ENCODE measurements at regions not wholly inside any gene's neighbourhood (a gene's known extent, or its start where the extent isn't known, plus 50 kb on each side); places are given as distances from the start of the nearest gene placed in this dataset.
A peak's percentile ranks its signal among the peaks of the same experiment; 100 is the strongest.
"Not testable (repeated sequence)": the region's sequence is repeated elsewhere in the genome, so short reads cannot be mapped to it uniquely, and the experiment has no call there.

- DNase-seq = no peak
Measured at GRCh38 chr11:87628957-87629356, 546.3 kb downstream of the RAB38 start.

DNA sequence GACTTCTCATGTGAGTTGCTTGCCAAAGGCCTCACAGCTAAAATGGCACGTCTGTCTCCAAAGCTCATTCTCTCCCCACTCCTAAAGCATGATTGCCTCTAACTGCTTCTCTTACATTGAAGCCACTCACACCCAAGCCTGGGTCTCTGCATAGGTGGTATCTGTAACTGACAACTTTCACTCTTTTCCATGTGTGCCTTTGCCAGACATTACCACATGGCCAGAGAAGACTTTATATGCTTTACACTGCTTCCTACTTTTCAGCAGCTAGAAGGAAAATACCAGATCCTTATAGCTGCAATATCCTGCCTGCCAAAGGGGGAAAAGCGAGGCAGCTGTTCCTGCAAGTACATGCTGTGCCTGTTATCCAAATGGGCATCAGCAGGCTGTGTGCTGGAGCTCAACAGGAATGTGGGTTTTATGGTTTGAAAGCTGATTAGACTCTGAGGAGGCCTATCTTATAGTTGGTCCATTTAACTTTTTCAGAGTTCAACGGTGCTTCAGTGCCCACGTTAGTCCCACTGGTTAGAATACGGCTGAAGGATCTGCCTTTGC lies 547.1 kb downstream of the RAB38 start:
- peak; percentile 13 for DNase-seq

GRCh38 chr11:87623531-87624365 lies 551.5 kb downstream of the RAB38 start:
- DNase-seq = not testable (repeated sequence)

DNA sequence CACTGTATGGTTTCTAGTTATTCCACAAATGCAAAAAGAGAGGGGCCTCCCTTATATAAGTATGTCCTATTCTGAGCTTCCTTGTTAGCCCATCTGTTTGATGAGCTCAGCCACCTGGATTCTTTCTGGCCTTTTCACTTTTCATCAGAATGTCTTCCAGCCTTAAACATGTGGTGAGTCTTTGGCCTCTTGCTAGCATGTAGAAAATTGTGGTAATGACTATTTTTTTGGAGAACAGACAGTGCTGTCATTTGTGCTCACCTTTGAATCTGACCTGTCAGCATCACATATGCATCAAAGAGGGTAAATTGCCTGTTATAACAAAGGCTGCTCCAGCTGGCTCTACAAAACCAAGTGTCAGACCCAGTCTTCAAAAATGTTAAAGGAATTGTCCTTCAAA lies 558.7 kb downstream of the RAB38 start:
- peak; percentile 50 for DNase-seq

GRCh38 chr11:87604350-87604749 lies 566.6 kb downstream of the TMEM135 start:
- DNase-seq = no peak

DNA sequence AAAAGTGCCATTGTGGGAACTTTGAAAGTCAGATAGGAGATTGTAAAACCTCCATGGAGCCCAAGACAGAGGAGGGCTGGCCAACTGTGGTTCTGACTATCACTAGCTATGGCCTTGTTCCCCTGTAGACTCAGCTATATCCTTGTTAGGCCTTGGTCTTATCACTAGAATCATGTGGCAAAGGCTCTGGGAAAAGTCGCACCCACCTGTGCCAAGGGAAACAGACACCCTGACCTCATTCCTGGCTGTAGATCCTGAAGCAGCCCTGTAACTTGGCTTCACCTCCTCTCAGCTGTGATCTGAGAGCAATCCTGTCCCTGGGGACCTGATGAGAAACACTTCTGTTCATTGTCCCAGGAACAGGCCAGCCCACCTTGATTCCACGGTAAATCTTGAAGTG lies 566.2 kb downstream of the TMEM135 start:
- no peak for DNase-seq

GRCh38 chr11:87602776-87603175 lies 565.0 kb downstream of the TMEM135 start:
- DNase-seq = no peak

GRCh38 chr11:87600938-87601337 lies 563.2 kb downstream of the TMEM135 start:
- peak; percentile 66 for DNase-seq

- peak; percentile 92 for DNase-seq
Measured at GRCh38 chr11:87597725-87598124, 560.0 kb downstream of the TMEM135 start.

- DNase-seq = no peak
Measured at GRCh38 chr11:87596176-87596575, 558.4 kb downstream of the TMEM135 start.

DNA sequence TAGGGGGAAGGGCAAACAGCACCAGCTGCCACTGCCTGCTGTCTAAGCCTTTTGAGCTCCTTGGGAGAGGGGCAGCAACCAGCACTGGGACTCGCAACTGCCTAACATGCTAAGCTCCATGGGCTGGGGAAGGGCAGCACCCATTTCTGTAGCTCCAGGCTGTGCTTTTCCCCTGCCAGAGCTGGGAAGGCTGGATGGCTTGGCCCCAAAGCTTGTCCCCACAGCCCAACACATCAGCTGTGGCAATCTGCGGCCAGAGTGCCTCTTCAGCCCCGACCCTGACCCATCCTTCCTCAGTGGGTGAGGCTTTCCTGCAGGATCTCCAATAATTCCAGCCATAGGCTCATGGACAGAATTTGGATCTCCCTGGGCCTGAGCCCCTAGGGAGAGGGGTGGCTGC lies 551.3 kb downstream of the TMEM135 start:
- no peak for DNase-seq

DNA sequence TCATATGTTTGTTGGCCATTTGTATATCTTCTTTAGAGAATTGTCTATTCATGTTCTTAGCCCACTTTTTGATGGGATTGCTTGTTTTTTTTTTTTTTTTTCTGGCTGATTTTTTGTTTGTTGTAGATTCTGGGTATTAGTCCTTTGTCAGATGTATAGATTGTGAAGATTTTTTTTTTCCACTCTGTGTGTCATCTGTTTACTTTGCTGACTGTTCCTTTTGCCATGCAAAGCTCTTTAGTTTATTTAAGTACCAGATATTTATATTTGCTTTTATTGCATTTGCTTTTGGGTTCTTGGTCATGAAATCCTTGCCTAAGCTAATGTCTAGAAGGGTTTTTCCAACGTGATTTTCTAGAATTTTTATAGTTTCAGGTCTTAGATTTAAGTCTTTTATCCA lies 547.9 kb downstream of the TMEM135 start:
- DNase-seq = not testable (repeated sequence)

DNA sequence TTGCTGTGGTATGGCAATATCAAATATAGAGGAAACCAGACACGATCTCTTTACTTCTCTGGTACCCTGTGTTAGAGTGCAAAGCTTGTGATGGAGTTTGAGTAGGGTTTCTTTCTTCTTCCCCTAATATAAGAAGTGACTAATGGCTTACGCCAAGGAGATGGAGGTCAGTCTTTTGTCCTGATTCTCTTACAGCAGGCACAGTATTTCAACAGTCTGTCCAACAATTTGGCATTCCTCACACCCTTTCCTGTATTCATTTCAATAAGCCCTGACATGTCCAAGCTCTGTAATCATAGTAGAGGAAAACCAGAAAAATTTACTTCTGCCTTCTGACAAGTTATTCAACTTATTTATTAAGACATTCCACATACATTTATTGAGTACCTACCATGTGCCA lies 546.2 kb downstream of the TMEM135 start:
- no peak for DNase-seq

DNA sequence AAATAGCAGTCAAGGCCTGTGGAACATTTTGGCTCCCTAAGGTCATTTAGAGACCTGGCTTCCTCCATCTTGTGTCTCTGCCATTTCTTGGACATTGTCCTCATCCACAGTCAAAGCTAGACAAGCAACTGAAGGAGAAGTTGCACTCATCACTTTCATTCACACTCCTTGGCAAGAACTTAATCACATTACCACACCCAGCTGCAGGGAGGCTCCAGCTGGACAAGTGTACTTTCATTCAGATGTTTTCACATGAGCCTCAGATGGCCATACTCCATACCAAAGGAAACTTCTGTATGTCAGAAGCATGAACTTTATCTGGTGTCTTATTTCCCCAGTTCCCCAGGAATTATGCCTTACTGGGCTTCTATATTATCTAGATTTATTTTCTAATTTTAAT lies 537.4 kb downstream of the TMEM135 start:
- DNase-seq = no peak

DNA sequence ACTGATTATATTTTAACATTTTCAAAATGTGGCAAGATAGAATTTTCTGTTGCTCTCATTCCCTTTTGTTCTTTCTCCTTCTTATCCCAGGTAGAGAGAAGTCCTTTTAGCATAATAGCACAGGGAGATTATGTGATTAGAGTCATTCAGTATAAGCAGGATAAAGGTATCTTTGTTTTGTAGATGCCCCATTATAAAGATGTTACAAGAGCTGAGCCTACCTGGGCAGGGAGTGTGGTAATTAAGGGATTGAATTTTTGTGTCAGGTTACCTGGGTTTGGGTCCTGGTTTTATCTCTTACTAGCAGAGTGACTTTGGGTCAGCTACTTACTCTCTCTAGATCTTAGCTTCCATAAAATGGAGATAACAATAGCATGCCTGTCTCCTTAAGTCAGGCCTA lies 536.5 kb downstream of the TMEM135 start:
- DNase-seq = no peak

DNA sequence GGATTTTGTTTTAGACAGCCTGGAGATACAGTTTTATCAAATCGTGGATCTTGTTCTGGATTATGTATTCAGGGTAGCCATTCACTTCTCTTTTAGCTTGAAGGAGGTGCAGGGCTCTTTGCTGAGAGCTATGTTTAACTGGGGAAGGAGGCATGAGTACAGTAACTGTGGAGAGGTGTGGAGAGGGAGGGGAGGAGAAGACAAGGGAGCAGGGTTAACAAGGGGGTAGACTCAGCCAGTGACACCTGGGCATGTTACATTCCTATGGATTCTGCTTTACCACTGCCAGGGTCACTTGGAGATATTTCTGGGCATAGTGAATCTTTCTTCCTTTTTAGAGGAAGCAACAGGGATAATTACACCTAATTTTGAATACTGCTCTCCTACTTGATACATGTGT lies 536.0 kb downstream of the TMEM135 start:
- DNase-seq = no peak

DNA sequence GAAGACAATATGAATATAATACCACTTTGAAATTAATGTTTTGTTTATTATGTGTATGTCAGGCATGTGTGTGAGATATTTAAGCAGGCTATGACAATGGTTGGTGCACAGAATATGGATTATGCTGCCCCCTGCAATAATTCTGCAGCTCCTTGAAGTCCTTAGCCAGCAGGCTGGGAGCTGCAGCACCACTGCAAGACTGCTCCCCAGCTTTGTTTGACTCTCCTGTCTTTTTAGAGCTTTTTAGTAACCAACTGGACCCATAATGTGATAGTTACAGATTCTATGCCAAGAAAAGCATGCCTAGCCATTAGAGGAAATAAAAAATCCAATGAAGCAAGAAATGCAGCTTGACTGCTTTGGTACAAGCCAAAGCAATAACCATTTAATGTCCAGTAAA lies 535.1 kb downstream of the TMEM135 start:
- DNase-seq = peak; percentile 76

GRCh38 chr11:87560352-87560751 lies 522.6 kb downstream of the TMEM135 start:
- no peak for DNase-seq

DNA sequence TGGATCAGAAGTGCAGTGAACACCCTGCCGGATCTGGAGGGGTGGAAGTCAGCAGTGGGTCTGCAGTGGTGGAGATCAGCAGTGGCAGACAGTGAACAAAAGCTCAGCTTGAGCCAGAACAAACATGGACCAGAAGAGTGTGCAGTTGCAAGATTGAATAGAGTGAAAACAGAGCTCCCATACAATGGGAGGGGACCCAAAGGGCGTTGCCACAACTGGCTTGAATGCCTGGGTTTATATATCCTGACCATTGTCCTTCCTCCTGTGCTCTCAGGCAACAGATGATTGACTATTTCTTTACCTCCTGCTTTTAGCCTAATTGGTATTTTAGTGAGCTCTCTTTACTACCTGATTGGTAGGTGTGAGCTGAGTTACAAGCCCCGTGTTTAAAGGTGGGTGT lies 522.1 kb downstream of the TMEM135 start:
- DNase-seq = peak; percentile 93

GRCh38 chr11:87555101-87555500 lies 517.4 kb downstream of the TMEM135 start:
- DNase-seq = no peak

- DNase-seq = no peak
Measured at GRCh38 chr11:87548797-87549196, 511.1 kb downstream of the TMEM135 start.

- DNase-seq = no peak
Measured at GRCh38 chr11:87545858-87546257, 508.1 kb downstream of the TMEM135 start.

GRCh38 chr11:87539596-87539995 lies 501.9 kb downstream of the TMEM135 start:
- no peak for DNase-seq

DNA sequence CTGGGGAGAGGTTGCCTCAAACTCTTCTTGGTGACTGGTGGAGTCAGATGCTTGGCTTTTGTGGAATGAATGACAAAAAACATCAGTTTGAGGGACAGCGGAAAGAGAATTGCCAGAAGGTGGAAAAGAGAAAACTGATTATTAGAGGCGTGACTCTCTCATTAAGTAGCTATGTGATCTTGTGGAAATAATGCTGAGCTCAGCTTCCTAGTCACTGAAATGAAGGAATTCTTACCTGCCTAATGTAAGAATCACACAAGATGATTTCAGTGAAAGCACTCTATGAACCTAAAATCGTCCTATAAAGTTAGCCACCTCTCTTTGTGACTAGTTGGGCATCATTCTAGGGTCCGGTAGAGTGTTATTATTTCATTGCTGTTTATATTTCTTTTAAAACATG lies 498.8 kb downstream of the TMEM135 start:
- DNase-seq = no peak

DNA sequence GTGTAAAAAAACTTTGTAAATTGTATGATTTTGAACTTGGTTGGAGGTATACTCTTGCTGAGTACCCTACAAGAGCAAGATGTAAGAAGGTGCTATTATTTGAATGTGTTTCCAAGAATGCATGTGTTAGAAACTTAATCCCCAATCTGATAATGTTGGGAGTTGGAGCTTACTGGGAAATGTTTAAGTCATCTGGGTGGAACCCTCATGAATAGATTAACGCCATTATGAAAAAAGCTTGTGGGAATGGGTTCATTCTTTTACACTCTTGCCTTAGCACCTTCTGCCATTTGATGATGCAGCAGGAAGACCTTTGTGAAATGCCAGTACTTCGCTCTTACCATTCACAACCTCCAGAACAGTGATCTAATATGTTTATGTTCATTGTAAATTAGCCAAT lies 498.3 kb downstream of the TMEM135 start:
- no peak for DNase-seq

Data from NCI-H69 (cell line).